CD4-positive, alpha-beta T cell treated with Interleukin-15 for 4 hours (primary cell): ENCODE measurements at regions not wholly inside any gene's neighbourhood (a gene's known extent, or its start where the extent isn't known, plus 50 kb on each side); places are given as distances from the start of the nearest gene placed in this dataset.
A peak's percentile ranks its signal among the peaks of the same experiment; 100 is the strongest.

Experiments used
- DNase-seq: peaks from one replicate; pipeline ENCODE4 v3.0.0-alpha.2; 2020; ENCODE audit warnings: low spot score

DNA sequence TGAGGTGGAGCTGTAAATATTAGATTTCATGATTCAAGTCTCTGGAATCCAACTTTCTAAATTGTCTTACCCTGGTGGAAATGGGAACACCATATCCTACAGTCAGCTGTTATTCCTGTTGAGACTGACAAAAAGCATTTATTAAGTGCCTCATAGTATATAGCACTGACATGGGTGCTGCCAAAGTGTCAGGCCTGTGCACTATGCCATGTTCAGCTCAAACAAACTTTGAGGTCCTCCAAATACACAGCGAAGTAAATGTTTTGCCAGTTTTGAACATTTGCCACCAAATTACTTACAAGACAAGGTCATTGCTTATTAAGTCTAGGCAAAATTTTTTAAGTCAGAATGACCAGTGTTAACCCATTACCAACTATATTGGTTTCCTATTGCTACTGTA is 162.9 kb upstream of the SLC25A13 start:
- DNase-seq, result no peak

DNA sequence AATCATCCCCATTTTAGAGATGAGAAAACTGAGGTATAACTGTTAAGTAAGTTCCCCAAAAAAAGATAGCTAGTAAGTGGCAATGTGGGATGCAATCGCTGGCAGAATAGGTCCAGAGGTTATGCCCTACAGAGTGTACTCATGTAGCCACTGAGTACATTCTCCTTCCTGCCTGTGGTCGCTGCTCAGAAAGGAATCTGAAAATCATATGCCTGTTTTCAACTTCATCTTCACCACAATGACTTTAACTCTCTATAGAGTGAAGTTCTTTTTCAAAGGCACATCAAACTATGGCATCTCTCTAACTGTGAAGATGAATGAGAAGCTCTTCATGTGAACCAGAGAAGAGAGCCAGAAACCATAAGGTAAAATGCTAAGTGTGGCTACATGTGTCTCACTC is 162.2 kb upstream of the SLC25A13 start:
- DNase-seq, result no peak

DNA sequence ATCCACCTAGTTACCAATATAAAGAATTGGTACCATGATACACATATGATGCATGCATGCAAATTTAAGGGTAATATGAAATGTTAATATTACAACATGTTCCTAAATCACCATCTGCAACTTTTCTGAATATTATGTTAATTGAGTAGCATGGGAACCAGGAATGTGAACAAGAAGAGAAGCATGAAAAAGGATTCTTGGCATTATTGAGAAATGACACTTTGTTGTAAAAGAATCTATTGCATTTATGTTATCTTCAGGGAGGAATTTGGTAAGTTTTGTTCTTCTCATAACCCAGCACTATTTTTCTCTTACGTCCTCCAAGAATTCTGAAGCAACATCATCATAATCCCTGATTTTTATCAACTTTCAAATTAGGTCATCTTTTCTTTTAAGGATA is 159.9 kb upstream of the SLC25A13 start:
- DNase-seq, result no peak

DNA sequence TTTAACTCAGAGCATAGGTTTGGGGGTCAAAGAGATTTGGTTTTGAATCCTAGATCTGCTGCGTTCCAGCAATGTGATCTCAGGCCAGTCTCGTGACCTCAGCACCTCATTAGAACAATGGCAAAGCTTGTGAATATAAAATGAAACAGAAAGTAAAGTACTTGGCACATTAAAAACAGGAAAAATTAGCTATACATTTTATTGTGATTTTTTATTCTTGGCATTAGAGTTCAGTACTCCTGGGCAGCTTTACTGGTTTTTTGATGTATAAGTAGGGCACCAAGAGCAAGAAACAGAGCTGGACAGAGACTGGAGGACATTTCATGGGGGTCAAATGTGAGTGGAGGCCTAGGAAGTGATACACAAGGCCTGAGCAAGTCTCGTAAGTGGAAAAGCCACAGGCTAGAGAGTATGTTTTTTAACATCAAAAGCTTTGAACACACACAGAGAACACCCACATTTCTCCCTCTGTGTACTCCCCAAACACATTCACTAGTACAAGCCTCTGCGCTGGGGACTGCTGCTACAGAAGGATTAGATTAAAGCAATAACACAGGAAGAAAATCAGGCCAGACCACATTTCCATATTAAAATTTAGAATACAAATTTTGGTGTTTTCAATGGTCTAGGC is 157.2 kb upstream of the SLC25A13 start:
- DNase-seq, result no peak

DNA sequence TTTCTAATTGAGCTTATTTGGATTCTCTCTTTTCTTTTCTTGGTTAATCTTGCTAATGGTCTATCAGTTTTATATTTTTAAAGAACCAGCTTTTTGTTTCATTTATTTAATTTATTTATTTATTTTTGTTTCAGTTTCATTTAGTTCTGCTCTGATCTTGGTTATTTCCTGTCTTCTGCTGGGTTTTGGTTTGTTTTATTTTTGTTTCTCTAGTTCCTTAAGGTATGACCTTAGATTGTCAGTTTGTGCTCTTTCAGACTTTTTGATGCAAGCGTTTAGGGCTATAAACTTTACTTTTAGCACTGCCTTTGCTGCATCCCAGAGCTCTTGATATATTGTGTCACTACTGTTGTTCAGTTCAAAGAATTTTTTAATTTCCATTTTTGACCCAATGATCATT is 149.7 kb upstream of the SLC25A13 start:
- DNase-seq, result no peak

DNA sequence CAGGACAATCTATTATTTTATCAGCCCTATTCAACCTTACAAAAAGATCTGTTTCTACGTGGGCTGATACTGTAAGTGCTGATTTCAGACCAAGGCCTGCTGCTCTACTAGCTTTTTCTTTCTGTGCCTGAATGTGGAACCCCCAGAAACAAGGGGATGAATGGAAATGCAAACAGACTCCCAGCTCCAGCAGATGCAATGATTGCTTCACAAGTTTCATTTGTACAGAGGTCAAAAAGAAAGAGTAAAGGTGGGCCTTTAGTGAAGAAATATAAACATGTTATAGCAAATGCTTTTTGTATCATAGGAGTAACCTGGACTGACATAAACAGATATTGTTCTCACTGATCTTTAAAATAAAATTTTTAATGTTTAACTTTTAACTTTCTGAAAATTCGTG is 130.2 kb upstream of the SLC25A13 start:
- DNase-seq, result no peak

DNA sequence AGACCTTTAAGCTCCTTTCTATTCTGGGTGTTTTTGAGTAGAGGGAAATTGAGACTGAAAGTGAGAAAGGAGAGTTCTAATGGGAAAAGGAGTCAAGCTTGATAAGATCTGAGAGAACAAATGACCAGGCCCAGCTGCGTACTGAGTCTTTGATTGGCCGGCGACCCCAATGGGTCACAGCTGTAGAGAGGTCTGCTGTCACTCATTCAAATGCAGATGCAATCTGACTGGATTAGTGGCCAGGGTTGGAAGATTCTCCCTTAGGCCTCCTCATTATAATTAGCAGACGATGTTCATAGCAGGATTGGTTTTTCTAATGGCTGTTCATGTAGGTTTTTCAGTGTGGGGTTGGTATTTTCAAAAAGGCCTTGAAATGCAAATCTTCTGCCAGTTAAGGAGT is 127.2 kb upstream of the SLC25A13 start:
- DNase-seq, result no peak

DNA sequence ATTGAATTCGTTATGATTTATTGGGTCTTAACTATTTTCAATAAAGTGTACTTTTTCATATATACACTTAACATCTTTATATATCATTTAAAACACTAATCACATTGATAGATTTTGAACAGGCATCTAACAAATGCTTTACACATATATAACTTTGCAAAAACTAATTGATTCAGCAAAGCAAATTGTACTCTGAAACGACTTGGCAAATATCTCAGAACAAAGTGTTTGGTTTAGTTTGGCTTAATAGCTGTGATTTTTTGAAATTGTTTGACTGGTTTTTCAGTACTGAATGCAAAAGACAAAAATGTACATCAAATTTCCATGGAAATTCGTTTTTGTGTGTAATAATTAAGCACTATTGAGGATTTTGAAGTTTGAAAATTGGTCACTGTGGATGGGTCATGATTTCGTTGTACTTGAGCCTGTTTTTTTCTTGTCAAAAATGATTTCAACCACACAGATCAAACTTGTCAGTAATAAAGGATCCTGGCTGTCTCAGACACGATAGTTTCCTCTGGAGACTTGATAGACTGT is 125.3 kb upstream of the SLC25A13 start:
- no peak for DNase-seq

DNA sequence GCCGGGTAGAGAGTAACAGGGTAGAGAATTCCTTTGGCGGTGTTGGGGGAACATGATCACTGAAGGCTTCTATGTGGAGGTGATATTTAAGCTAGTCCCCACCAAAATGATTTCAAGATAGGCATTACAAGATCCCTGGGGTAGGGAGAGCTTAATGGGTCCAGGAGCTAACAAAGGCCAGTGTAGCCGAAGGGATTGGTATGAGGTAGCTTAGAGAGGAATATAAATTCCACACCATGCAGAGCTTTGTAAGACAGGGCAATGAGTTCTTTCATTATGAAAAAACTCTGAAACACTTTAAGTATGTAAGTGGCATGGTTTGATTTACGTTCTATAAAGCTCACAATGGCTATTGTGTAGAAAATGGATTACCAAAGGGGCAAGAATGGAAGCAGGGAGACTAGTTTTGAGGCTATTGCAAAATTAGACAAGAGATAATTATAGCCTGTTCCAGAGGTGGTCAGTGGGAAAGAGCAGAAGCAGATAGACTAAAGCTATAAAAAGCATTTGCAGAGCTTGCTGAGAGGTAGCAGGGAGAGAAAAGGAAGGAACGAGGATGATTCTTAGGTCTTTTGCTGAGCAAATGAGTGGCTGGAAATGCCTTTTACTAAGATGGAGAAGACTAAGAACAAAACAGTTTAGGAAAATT is 119.7 kb upstream of the SLC25A13 start:
- no peak for DNase-seq

DNA sequence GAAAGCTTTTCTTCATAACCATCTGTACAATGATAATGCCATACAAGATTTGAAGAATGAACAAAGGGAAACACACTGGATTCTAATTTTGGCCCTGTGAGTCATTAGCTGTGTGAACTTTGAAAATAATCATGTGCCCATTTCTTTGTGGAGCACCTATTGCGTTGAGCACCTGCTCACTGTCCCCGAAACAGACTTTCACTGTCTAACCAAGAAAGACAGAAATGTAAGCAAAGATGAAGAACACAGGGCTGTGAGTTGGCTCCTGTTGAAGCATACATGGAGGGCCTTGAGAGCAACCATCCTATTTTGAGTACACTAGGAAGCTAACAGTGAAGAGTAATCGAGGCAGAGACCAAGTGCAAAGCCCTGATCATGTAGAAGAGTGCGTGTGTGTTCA is 118.4 kb upstream of the SLC25A13 start:
- DNase-seq, result no peak

DNA sequence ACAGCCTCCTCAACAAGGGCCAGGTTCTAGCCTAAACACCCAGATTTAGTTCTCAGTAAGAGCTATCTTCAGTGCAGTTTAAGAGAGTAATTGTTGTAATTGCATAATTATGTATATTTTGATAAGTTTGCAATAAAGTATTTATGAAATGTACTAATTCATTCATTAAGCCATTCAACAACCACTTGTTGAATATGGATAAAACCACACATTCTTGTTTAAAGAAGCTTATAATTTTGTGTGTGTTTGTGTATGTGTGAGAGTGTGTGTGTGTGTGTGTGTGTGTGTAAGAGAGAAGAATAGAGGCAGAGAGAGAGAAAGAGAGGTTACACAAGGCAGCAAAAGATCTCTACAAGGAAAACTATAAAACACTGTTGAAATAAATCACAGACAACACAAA is 115.0 kb upstream of the SLC25A13 start:
- DNase-seq, result no peak

DNA sequence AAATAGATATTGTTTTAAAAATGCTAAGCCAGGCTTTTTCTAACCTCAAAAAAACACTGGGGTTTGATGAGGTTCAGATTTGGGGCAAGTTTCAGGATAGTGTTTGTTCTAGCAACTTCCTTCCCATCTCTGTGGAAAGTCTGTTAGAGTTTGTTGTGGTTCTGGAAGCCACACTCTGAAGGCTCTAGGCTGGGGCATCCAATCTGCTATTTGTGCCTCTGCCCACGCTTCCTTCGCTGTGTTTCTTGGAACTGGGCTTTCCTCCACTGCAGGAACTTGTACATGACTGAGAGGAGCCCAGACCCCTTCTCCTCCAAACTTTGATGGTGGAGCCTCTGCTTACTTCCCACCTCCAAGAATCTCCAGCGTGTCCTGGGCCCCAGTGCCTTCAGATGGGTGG is 108.5 kb upstream of the SLC25A13 start:
- DNase-seq, result no peak

DNA sequence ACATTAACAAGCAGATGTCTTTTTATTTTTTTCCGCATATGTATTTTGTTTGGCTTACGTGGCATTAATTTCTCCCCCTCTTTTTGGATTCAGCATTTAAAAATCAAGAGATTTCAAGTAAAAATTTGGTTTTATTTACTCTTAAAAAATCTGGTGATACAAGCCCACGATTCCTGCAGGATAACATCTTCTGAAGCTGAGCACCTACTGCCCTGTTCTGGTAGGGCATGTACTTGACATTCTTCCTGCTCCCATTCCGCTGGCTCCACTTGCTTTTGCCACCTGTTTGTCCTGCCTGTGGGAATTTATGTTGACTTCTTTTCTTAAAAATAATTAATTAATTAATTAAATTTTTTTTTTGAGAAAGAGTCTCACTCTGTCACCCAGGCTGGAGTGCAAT is 105.2 kb upstream of the SLC25A13 start:
- DNase-seq, result no peak

DNA sequence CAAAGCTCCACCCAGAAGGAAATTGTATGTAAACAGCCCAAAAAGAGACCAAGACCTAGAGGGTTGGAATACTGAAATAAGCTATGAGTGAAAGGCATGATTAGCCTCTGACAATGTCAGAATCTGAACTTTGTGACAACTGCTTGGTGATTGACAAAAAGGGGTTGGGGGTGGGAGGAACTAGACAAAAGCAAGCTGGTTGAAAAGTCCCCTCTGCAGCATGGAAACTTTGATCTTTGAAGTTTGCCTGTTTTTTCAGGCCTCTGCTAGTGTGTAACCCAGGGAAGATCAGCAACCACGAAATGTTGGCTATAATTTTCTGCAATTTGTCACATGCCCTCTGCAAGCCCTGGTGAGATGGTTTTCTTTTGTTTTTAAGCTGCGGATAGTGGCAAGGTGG is 104.8 kb upstream of the SLC25A13 start:
- DNase-seq, result no peak

DNA sequence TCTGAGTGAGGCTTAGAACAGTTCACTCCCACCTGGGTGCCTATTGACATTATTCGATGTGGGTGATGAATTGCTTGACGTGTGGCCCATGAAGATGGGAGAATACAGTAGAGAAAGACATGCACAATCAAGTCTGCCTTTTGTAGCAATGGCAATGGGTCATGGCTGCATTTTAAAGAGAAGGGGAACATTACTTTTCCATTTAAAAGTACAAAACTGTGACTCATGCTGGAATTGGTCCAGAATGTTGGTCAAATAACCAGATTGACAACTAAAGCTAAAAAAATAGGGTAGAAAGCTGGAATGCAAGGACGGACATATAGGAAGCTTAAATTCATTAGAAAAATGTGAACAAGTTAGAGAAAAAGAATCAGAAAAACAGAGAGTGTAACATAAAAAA is 104.1 kb upstream of the SLC25A13 start:
- no peak for DNase-seq

DNA sequence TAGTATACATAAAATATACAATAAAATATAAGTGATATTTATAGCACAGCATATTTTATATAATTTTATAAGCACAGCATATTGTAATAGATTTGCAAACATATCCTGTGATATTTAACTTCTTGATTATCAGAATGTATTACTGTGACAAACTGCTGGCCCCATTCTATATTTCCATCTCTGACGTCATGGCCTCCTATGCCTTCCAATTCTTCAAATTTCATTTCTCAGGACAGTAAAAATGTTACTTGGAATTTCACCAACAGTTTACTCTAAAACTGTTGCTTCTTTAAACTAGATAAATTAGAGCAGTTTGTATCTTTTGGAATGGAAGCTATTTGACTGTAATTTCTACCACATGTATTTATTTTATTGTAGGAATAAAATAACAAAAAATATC is 102.5 kb upstream of the SLC25A13 start:
- DNase-seq, result no peak

DNA sequence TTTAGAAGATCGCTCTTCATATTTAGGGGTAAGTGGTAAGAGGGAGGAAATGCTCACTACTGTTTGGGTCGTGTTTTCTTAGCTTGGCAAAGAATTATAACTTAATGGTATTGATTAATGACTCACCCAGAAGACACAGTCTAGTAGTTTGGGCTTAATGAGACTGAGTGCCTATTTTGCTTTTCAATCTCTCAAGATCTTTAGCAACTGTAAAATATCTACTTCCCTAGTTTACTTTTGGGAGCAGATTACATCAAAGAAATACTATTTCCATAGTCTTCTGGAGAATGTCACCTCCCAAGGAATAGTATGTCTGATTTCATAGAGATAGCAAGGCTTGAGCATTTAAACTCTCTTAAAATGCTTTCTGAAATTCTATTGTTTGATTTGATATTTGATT is 100.5 kb upstream of the SLC25A13 start:
- no peak for DNase-seq

DNA sequence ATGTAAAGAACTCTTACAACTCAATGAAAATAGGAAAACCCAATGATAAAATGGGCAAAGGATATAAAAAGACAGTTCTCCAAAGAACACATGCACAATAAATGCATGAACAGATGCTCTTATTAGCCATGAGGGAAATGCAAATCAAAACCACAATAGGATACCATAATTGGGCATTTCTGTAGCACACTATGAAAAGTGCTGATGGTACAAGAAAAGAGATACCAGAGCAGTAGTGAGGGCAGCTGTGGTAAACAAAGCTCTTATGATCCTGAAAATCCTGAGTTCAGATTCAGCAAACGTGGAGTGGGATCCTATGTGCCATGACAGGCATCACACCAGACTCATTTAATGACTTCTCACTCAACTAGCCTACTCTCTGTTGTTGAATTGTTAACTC is 96.7 kb upstream of the SLC25A13 start:
- DNase-seq, result no peak

DNA sequence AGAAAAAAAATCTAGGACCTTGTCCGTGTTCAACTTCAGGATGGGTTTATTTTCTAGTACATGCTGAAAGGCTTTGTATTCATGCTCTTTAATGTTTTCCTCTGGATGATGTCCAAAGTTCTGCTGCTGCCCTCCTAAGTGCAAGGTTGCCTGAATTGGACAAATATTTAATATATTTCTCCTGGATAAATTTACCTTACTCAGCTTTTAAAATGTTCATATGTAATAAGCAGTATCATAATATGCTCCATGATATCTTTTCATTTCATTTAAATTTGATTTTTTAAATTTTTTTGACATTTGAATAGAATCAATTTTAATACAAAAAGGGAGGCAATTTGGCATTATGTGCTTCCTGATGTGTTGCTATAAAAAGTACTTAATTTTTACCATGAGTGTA is 95.9 kb upstream of the SLC25A13 start:
- DNase-seq, result no peak

DNA sequence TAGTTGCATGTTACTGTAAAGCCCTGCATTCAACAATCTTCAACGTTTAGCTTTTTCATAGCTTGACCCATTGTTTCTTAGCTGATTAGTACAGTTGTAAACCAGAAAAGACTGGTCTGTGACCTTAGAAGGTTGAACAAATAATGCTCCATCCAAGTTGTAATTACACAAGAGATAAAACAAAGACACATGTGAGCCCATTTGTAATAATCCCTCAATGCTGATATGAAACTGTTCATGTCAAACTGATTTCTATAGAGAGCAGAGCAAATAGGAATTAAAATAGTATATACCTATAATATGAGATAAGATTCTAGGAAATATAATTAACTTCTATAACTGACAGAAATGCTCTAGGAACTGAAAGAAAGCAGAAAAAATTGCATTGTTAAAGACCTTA is 94.7 kb upstream of the SLC25A13 start:
- no peak for DNase-seq

DNA sequence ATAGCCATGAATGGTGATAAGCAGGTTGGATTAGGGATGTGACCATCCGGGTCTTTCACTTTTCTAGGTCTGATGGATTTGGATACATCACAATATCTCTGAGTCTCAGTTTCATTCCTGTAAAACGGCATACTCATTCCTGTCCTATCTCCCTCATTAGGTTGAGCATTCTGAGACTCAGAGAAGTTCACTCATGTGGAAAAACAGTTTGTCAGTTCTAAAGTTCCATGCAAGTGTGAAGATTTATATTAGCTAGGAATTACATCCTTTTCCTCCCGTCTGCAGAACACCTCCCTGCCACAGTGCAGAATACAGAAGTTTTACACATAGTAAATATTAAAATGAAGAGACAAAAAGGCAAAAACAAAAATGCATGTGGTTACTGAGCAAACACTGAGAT is 94.2 kb upstream of the SLC25A13 start:
- no peak for DNase-seq

DNA sequence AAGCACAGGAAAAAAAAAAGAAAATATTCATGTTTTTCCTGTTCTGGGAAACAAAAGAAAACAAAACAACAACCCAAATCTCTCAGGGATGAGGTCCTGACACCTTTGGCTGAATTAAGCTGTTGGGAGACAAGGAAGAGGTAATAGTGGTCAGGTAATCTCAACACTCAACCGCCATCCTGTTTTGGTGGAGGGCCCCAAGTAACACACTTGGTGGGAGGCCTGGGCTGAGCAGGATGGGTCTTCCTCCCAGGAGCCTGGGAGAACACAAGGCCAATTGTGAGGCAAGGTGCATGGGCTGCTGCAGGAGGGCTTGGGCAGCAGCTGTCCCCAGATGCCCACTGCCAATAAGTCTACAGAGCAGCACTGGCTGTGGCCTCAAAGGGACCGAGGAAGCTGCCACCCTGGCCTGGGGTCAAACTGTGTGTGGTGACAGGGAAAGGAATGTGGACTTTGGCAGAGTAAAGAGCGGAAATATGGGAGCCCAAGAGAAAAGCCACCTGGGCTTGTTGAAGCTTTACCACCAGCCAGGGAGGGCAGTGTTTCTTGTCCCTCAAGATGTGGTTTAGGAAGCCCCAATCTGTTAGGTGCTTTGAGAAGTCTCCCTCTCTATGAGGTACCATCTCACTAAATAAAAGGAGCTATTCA is 93.5 kb upstream of the SLC25A13 start:
- DNase-seq, result no peak

DNA sequence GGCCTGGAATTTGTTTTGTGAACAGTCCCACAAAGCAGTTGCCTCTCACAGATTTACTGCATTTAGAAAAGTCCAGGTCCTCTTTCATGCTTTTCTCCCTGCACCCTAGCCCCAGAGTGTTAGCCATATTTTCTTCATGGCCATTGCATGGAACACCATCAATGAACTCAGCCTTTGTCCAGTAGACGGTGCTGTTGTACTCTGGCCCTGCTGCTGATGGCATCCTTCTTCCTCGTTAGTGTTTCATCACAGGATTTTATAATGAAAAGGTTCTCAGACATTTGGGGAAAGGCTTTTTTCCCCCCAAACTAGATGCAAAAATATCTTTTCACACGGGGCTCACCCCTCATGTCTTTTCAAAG is 93.0 kb upstream of the SLC25A13 start:
- DNase-seq, result peak; percentile 22
